HG02642 (cell line): ENCODE measurements at regions not wholly inside any gene's neighbourhood (a gene's known extent, or its start where the extent isn't known, plus 50 kb on each side); places are given as distances from the start of the nearest gene placed in this dataset.

Experiments used
- ATAC-seq: cut with Tn5 transposase; IDR thresholded peaks from one replicate; pipeline ENCODE4 v1.9.1; 2021; ENCODE audit warnings: mild to moderate bottlenecking; ENCODE audit not compliant: unreplicated experiment, poor library complexity

DNA sequence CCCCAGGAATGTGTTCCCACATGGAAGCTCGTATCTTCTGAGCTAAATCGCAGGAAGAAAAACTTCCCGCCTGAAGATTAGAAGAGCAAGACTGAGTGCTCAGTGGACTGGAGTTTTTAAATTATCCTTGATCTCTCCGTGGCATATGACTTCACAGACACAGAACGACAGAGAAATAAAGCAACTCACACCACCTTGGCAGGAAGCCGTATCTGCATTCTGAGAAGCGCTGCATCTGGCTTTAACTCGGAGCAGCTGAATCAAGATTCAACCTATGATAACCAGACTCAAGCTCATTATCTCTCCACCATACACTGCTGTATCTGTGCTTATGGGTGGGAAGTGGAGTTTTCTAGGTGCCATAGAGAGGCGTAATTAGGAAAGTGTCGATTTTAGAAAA, 1482.7 kb downstream of the AACS start:
- no peak for ATAC-seq

DNA sequence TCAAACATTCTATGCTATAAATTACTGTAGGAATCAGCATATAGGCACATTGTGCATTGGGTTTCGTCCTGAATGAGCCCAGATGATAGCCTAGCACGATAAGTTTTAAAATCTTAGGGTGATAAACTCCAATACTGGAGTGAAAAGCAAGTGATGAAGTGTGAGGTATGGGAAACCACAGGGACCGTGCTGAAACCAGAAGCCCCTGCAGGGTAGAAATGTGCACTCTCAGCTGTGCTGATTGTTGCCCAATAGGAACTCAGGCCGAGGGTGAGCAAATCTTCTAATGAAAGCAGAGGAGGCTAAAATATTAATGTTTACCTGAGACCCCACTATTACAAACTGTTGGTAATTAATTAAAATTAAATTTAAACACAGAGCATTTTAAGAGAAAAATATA, 1486.6 kb downstream of the AACS start:
- no peak for ATAC-seq

DNA sequence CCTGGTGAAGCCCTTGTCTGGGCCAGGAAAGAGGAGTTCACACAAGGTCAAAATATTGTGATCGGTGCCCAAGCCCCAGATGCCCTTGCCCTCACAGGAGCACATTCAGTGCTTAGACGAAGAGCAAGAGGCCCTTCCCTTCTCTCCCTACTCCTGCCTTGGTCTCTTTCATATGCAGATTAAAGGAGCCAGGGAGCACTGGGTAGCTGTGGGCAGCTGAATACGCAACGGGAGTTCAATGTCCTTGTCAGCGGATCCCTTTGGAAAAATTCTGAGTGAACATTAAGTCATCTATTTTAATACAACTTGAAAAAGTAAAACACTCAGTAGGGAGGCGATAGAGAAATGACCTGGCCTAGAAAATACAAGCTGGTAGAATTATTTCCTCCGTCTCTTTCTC, 1489.4 kb downstream of the AACS start:
- ATAC-seq, result no peak

DNA sequence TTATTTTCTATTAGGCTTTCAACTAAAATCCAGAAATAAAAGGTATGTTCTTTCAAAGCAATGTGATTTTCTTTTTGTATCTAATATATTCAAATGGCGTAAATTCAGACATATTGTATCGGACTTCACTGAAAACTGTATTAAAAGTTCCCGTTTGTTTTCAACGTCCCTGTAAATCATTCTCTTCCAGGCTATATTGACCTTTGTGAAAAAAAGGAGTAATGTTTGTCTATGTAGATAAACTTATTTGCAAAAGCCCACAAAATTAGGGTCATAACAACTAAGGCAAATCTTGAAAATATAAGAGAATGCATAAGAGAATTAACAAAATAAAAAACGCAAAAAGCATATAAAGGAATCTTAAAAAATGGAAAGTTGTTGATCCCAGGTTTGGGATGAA, 1492.4 kb downstream of the AACS start:
- no peak for ATAC-seq

DNA sequence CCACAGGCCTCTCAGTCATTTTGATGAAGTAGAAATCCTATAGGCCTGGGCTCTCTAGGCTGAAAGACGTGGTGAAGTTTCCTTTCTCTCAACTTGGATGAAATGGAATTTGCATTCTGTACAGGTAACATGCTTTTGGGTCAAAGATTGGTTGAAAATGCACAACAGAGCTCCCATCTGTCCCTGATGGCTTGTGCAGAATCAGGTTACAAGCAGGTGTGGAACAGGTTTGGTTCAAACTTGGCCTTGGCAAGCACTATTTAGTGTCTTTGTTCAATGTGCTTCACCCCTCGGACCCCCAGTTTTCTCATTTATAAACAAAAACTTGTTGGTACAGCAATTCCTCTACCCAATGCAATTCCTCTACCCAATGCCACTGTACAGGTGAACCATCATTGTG, 1493.0 kb downstream of the AACS start:
- no peak for ATAC-seq

DNA sequence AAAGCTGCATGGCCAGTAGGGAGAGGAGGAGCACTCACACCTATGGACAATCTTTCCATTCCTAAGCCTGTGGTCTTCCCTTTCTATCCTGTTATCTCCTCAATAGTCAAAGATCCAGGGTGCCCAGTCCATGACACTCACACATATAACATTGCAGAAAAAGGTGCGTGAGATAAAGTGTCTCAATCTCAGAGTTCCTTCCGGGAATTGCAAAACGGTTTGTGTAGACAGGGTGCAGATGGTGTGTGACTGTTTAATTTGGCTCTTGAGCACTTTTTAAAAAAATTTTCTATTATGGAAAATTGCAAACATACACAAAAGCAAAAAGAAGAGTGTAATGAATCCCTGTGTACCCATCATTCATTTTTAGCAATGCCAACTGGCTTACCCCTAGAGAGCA, 1493.6 kb downstream of the AACS start:
- ATAC-seq, result no peak

DNA sequence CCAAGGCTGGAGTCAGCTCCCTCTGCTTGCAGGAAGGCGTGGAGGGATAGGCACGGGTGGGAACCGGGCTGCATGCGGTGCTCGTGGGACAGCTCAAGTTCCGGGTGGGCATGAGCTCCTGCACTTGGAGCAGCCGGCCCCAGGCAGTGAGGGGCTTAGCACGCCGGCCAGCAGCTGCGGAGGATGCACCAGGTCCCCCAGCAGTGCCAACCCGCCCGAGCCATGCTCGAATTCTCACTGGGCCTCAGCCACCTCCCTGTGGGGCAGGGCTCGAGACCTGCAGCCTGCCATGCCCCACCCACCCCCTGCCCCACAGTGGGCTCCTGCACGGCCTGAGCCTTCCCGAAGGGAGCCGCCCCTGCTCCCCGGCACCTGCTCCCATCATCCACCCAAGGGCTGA, 1501.8 kb downstream of the AACS start:
- ATAC-seq, result no peak

DNA sequence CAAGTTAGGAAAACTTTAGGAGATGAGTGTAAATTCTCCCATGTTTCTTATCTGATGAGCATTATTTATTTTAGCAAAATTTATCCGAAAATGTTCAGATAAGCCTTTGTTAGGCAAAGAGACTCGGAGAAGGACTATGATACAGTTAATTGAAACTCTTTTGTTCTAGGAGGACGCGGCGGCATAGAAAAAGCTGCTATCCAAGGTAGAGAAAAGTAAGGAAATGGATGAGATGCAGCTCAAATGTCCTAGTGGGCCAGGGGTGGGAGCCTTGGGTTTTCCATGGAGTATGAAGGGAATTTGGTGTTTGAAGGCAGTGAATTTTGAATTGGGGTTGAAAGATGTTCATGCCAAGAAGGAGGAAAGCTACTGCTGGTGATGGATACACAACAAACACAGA, 1504.5 kb downstream of the AACS start:
- ATAC-seq, result no peak

DNA sequence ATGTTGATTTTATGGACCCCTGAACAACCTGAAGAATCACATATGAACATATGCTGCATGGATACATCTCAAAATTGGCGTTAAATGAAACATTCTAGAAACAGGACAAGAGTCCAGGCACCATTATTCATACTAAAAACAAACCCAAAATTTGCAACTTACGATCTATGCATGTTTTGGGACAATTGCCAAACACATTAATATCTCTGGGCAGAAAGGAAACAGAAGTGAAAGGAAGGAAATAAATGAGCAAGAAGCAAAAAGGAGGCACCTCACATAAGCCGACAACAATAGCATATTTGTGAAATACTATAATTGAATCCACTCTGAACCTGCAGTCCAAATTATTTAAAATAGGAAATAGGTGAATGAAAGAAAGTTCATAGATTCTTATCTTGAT, 1505.3 kb downstream of the AACS start:
- no peak for ATAC-seq

DNA sequence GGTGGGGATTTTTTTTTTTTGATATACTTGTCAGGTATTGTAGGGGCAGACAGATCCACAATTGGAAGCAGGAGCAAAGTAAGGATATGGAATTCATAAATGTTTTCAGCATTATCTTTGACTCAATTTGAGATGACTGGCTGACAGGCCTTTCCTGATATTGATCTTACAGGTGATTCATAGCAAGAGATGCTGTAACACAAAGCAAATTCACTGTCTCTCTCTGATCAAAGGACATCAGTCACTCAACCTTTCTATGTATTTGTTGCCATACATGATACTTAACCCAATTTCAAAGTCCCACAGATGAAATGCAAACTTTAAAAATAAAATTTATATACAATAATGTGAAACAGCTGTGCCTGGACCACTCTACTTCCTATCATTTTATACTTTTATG, 1506.9 kb downstream of the AACS start:
- no peak for ATAC-seq

DNA sequence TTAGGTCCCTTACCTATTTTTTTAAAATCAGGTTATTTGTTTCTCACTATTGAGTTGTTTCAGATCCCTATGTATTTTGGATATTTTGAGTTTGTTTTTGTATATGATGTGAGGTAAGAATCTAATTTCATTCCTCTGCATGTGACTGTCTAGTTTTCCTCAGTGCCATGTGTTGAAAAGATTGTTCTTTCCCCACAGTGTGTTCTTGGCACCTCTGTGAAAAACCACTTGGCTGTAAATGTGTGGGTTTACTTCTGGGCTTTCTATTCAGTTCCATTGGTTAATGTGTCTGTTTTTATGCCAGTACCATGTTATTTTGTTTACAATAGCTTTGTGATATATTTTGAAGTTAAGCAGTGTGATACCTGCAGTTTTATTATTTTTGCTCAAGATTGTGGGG, 1516.4 kb downstream of the AACS start:
- ATAC-seq, result no peak

DNA sequence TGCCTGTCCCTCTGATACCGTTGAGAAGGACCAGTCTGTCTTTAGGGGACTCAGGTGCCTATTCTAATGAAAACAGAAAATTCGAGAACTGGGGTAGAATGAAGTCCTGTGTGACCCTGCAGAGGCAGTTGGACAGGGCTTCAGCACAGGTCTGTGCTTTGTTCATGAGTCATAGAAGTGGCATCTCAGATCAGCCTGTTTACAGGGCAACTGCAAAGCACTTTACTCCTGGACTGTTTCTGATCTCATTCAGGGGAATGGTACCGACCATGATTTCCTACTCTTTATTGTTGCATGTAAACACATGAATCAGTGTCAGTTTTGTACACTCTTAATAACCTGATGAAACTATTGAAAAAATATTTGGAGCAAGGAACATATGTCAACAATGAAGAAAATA, 1517.0 kb downstream of the AACS start:
- ATAC-seq, result no peak

DNA sequence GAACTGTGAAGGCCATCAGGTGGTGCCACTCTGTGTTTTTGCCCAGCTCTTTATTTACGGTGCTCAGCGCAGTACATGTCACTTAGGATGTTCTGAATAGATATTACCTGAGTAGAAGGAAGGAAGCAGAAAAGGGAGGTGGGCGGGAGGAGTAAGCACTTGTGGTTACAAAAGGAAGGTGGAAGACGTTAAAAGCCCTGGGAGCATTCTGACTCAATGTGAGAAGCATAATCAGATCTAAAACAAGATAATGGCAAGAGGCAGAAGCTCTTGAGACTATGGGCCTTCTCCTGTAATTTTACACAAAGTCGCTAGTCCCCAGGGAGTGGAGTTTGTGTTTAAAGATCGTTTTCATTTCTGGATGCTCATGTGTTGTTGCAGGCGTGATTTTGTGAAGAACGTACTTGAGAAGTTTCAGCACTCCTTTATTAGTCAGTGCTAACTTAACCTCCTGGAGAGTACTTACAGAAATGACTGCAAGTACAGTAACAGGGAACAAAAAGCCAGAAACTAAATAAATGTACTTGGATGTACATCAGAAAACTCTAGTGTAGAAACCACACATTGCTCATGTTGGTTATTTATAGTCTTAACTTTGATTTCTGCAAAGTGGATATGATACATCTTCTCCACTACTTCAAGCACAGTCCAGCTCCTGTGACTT, 1523.5 kb downstream of the AACS start:
- no peak for ATAC-seq

DNA sequence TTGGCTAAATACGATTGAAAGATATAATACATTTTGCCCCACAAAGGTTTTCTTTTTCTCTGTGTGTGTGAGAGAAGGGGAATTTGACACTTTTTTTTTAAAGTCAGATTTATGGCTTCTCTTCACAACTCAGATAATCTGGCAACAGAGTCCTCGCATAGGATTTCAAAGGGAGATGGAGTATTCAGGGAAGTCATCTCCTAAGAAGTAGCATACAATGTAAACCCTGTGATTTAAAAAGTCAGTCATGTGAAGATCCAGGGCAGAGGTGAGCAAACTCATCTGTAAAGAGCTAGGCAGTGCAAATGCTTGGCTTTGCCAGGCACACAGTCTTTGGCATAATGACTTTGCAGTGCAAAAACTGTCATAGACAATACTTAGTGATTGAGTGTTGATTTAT, 1526.3 kb downstream of the AACS start:
- ATAC-seq, result no peak

DNA sequence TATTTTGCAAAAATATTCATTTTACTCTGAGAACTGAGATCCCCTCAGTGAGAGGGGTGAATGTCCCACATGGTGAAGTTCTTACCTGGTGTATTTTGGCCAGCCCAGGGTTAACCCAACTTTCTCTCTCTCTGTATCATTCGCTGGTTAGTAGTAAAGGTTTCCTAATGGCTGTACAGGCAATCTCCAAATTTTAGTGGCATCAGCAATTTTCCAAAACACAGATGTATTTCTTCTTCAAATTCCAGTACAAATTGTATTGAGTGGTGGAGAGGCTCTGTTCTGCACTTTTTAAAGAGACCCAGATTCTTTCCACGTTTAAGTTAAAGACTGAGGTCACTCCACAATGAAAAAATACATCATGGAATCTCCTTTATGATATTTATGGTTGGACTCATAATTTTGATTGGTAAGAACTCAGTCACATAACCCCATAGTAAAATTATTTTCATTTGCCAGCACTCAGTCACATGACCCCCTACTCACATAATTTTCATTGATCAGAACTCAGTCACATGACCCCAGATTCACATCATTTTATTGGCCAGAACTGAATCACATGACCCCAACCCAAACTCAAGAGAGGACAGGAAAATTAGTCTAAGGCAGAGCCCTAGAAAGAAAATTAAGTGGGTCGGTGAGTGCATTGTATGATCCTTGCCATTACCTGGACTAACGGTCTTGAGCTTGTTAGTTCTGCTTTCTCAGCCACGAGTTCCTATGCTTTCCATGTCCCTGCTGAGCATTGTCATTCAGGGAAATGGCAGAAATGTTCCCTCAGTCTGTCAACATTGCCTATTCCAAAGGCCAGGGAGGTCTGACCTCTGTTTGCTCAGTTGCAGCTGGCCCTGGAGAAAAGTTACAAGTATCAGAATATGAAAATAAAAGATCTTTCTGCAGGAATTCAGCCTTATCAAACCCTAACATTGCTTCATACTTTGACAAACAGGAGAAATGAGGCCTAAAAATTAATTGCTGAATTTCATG, 1536.2 kb downstream of the AACS start:
- ATAC-seq, result no peak

DNA sequence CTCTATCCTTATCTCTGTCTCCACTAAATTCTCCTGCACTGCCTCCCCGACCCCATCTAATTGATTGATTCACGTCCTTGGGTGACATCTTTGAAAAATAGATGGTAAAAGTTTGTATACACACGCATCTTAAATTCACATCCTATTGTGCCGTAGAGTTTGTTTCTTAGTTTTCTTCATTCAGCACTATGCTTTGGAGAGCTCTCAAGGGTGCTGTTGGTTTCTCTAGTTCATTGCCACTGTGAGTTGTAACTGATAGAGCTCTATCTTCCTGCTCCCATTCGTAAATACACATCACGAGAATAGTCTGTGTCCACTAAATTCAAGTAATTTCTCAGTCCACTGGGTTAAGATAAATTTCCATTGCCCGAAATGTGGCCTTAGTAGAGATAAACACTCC, 1537.4 kb downstream of the AACS start:
- no peak for ATAC-seq

DNA sequence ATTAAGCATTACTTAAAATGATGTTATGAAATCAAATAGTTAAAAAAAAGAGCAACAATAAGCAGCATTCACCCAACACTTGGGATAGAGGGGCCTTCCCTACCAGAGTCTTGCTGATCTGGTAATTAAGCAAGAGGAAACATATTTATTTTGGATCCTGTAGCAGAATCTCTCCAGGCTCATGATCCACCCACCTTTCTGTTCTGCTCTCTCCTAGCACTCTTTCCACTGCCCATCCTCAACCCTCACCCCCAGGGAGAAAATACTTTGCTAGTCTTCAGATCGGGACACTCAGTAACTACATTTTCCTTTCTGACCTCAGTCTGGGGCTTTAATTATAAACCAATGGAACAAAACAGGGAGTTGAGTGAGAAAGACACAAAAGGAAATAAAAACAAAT, 1541.9 kb downstream of the AACS start:
- ATAC-seq, result no peak

DNA sequence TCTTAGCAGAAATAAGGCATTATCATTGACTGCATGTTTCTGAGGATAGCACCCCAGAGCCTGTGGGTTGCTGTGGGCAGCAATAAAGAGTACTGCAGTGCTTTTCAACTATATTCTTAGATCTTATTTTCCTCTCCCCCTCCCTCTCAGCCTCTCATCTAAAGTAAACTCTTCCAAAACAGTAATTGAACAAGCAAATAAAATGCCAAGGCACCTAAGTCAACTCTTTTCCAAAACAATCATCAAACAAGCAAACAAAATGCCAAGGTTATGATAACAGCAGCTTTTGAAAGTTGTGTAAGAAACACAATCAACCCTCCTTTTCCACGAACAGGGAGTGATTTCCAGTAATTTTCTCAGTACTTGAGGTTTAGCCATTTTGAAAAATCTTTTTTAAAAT, 1542.6 kb downstream of the AACS start:
- no peak for ATAC-seq

DNA sequence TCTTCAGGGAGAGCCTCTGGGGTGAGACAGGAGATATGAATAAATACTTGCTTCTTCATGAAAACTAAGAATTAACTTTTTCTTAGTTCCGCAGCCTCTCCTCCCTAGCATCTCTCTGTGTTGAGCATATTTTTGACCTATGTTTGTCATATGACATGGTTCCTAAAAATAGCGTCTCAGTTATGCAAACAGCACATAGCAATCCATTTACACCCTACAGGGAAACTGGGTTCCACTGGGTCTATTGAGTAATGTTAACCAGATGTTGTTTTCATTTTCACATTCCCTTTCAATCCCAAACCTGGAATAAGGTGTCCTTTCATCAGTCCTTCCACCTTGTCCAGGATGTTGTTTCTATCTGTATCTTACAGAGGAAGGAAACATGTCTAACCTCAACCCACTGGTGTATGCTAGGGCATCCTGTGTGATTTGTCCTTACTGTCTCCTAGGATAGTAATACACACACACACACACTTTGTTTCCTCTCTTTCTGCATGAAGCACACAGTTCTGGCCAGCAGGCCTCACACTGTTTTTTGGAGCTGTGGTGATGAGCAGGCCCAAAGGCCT, 1543.5 kb downstream of the AACS start:
- no peak for ATAC-seq

DNA sequence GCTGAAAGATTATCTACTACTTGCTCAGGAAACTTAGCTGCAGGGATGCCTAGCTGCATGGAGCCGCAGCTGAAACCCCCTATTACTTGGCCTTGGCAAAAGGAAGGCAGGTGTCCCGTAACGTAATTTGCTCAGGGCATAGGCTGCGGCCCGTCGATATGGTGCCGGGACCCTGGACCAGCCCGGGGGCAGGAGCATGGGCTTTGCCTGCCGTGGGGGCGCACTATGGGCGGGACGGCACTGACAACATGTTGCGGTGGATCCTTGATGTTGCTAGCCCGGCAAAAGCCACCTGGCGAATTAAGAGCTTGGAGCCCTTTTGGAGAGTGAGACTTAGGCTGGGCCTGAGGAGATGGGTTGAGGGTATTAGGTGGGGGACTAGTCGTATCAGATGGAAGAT, 1551.2 kb downstream of the AACS start:
- ATAC-seq, result no peak

DNA sequence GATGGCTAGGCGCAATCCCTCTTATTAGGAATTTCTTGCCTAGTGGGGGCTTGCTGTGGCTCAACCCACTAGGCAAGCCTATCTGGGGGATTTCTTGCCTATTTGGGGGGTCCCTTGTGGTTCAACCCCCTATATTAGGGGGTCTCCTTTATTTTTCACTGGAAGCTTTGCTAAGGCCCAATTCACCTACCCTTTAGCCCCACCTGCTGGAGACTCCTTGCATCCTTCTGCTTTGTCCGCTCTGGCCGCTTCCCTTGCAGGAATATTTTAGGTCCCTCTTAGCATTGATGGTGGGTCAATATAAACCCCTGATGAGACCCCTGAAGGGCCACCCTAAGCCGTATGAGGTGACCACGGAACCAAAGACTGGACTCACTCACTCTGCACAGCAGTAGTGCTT, 1552.1 kb downstream of the AACS start:
- ATAC-seq, result no peak
